Memory B cell (primary cell): ENCODE measurements at regions not wholly inside any gene's neighbourhood (a gene's known extent, or its start where the extent isn't known, plus 50 kb on each side); places are given as distances from the start of the nearest gene placed in this dataset.

Experiments
- ATAC-seq: fragments of 150-1000 bp; cut with Tn5 transposase; 2 replicates; pipeline ENCODE4 v1.10.0; 2021; ENCODE audit warnings: low read depth, mild to moderate bottlenecking, moderate library complexity
- DNase-seq, 2 donors: peaks; one replicate each; pipeline ENCODE4 v3.0.0; 2022; ENCODE audit warnings: low spot score in 2 of 2
- H3K27ac Mint-ChIP-seq: one replicate; pipeline ENCODE4 v1.8.0; 2022; ENCODE audit warnings: mild to moderate bottlenecking, moderate library complexity, mixed read lengths
- H3K27me3 Mint-ChIP-seq: one replicate; pipeline ENCODE4 v1.8.0; 2022; ENCODE audit warnings: mixed read lengths
- H3K36me3 Mint-ChIP-seq: one replicate; pipeline ENCODE4 v1.8.0; 2022; ENCODE audit warnings: mild to moderate bottlenecking, mixed read lengths
- H3K4me1 Mint-ChIP-seq: one replicate; pipeline ENCODE4 v1.8.0; 2022; ENCODE audit warnings: mixed read lengths
- H3K4me3 Mint-ChIP-seq: one replicate; pipeline ENCODE4 v1.8.0; 2022; ENCODE audit warnings: mild to moderate bottlenecking, moderate library complexity, mixed read lengths
- H3K9me3 Mint-ChIP-seq: one replicate; pipeline ENCODE4 v1.8.0; 2022; ENCODE audit warnings: mixed read lengths

- Mint-ChIP-seq H3K36me3 (no peaks in the 10 kb centered on the region), H3K27ac (no peak overlapping the region), H3K9me3 (no peaks in the 10 kb centered on the region), H3K4me1 (peaks cover 5% of the 10 kb centered on the region), H3K4me3 (no peak overlapping the region), H3K27me3 (peaks cover 11% of the 10 kb centered on the region)
- DNase-seq (no peak), ATAC-seq (no peak)
Measured at GRCh38 chr9:126556560-126557250, 57.0 kb upstream of the LMX1B start.

- Mint-ChIP-seq H3K27me3 (peaks cover 11% of the 10 kb centered on the region), H3K4me1 (peaks cover 3% of the 10 kb centered on the region), H3K36me3 (no peaks in the 10 kb centered on the region), H3K4me3 (no peak overlapping the region), H3K27ac (no peak overlapping the region), H3K9me3 (no peaks in the 10 kb centered on the region)
- ATAC-seq (peak; percentile 80), DNase-seq (peak; percentile 73 to 79)
Measured at GRCh38 chr9:126558051-126558665, 55.6 kb upstream of the LMX1B start.

GRCh38 chr9:126559296-126559695, 54.4 kb upstream of the LMX1B start:
- ATAC-seq = no peak
- Mint-ChIP-seq H3K4me3 (no peak overlapping the region), H3K4me1 (peaks cover 3% of the 10 kb centered on the region), H3K36me3 (no peaks in the 10 kb centered on the region), H3K27ac (no peak overlapping the region), H3K27me3 (peaks cover 16% of the 10 kb centered on the region), H3K9me3 (no peaks in the 10 kb centered on the region)
- no peak for DNase-seq

GRCh38 chr9:126561582-126561981, 52.1 kb upstream of the LMX1B start:
- Mint-ChIP-seq H3K36me3 (no peaks in the 10 kb centered on the region), H3K9me3 (no peaks in the 10 kb centered on the region), H3K27ac (no peak overlapping the region), H3K4me1 (peaks cover 3% of the 10 kb centered on the region), H3K4me3 (no peak overlapping the region), H3K27me3 (peaks cover 24% of the 10 kb centered on the region)
- DNase-seq (no peak), ATAC-seq (no peak)

- Mint-ChIP-seq H3K4me1 (no peaks in the 10 kb centered on the region), H3K27me3 (peaks cover 21% of the 10 kb centered on the region), H3K4me3 (no peak overlapping the region)
Measured at GRCh38 chr9:126563556-126563955, 50.2 kb upstream of the LMX1B start.

More at GRCh38 chr9:126563556-126563955, 50.2 kb upstream of the LMX1B start:
- Mint-ChIP-seq H3K27ac (no peak overlapping the region), H3K9me3 (no peaks in the 10 kb centered on the region), H3K36me3 (no peaks in the 10 kb centered on the region)
- DNase-seq (no peak), ATAC-seq (no peak)
